SK-N-MC (cell line): ENCODE measurements at regions not wholly inside any gene's neighbourhood (a gene's known extent, or its start where the extent isn't known, plus 50 kb on each side); places are given as distances from the start of the nearest gene placed in this dataset.

Experiments used
- EZH2 ChIP-seq: fragments of 200-600 bp; sonication (generic); IDR thresholded peaks from one replicate; pipeline ENCODE4 v1.6.1; 2017; ENCODE audit warnings: antibody characterized with exemption
- FOXP2 ChIP-seq: optimal IDR thresholded peaks from 2 replicates; pipeline ENCODE3; 2011; ENCODE audit warnings: mild to moderate bottlenecking, moderate library complexity; ENCODE audit not compliant: insufficient read depth; ENCODE audit errors: extremely low read length, control extremely low read depth
- POLR2AphosphoS5 ChIP-seq: IDR thresholded peaks from 2 replicates; pipeline ENCODE4 v1.6.1; 2012; ENCODE audit warnings: mild to moderate bottlenecking, low read depth, low read length, borderline replicate concordance

GRCh38 chr2:189236066-189236465 lies 56.5 kb upstream of the COL5A2 start:
- no peak for TF ChIP-seq EZH2
- TF ChIP-seq POLR2AphosphoS5 = no peak
- TF ChIP-seq FOXP2 = no peak
